MG63 (cell line): ENCODE measurements at regions not wholly inside any gene's neighbourhood (a gene's known extent, or its start where the extent isn't known, plus 50 kb on each side); places are given as distances from the start of the nearest gene placed in this dataset.
A peak's percentile ranks its signal among the peaks of the same experiment; 100 is the strongest.

ENCODE experiments used
- DNase-seq: peaks from one replicate; pipeline ENCODE4 v3.0.0-alpha.2; 2020
- H3K27me3 ChIP-seq: fragments of 250-450 bp; sonication (Bioruptor Pico); 2 replicates; pipeline ENCODE4 v1.5.1; 2020; ENCODE audit warnings: mild to moderate bottlenecking, moderate library complexity
- H3K36me3 ChIP-seq: fragments of 250-450 bp; sonication (Bioruptor Pico); 2 replicates; pipeline ENCODE4 v1.5.1; 2020; ENCODE audit warnings: mild to moderate bottlenecking, moderate library complexity
- H3K4me3 ChIP-seq: fragments of 250-450 bp; sonication (Bioruptor Pico); 2 replicates; pipeline ENCODE4 v1.5.1; 2020; ENCODE audit warnings: mild to moderate bottlenecking, moderate library complexity
- H3K9me3 ChIP-seq: fragments of 250-450 bp; sonication (Bioruptor Pico); 2 replicates; pipeline ENCODE4 v1.5.1; 2020; ENCODE audit warnings: mild to moderate bottlenecking, moderate library complexity

DNA sequence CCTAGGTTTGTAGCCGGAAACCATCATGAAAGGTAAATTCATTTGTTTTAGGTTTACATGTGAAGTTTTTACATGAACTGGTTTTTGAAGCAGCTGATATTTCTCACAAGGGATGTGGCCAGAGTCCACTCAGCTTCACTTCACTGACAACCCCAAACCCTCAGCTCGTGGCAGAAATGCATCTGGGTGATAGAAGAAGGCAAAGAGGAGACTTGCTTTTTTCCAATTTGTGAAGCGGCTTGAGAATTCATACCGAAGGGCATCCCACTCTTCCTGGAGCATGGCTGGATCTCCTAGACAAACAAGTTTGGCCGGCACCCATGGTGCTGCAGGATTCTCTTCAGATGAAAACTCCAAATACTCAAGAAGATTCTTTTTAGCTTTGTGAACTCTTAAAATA lies 392.8 kb upstream of the CNR1 start:
- no peaks in the 10 kb centered on the region for H3K27me3 ChIP-seq
- no peak for DNase-seq

DNA sequence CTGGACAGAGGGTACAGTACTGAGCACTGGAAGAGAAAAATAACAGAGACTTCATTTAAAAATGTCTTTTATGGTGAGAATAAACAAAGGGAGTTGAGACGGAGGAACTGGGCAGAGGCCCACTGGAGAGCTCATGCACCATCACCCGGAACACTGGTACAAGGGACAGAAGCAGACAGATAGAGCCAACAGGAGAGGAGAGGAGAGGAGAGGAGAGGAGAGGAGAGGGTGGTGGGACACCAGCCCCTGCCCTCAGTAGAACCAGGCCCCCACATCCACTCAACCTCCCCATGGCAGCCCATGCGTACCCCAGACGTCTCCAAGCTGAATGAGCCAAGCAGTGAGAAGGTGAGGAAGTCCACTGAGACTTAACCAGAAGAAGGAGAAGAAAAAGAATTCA lies 390.5 kb upstream of the CNR1 start:
- Histone ChIP-seq H3K27me3 (no peaks in the 10 kb centered on the region), H3K36me3 (no peaks in the 10 kb centered on the region), H3K4me3 (no peak overlapping the region), H3K9me3 (no peaks in the 10 kb centered on the region)
- DNase-seq, result no peak

More for the DNA sequence above, 392.8 kb upstream of the CNR1 start:
- no peak overlapping the region for H3K4me3 ChIP-seq
- H3K36me3 ChIP-seq, result no peaks in the 10 kb centered on the region
- H3K9me3 ChIP-seq, result no peaks in the 10 kb centered on the region

DNA sequence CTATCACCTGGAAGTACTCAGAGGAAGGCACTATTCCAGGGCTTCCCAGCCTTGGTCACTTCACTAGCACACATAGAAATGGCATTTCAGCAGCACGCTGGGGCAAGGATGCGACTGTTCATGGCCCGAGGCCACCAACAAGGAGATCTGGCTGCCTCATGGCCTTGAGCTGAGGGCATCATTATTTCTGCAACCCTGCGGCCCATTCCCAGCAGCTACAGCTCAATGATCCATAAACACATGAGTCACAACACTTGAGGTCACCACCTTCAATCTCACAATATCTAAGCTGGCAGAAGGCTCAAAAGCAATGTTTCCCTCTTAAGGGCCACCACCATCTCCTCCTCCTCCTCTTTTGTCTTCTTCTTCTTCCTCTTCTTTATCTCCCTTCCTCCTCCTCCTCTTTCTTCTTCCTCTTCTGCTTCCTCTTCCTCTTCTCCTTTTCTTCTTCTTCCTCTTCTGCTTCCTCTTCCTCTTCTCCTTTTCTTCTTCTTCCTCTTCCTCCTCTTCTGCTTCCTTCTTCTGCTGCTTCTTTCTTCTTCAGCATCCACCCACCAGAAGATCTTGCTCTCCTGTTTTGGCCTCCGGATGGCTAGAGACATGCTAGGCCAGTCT lies 382.9 kb upstream of the CNR1 start:
- Histone ChIP-seq H3K27me3 (no peaks in the 10 kb centered on the region), H3K9me3 (no peaks in the 10 kb centered on the region), H3K36me3 (no peaks in the 10 kb centered on the region), H3K4me3 (no peak overlapping the region)
- peak; percentile 25 for DNase-seq

DNA sequence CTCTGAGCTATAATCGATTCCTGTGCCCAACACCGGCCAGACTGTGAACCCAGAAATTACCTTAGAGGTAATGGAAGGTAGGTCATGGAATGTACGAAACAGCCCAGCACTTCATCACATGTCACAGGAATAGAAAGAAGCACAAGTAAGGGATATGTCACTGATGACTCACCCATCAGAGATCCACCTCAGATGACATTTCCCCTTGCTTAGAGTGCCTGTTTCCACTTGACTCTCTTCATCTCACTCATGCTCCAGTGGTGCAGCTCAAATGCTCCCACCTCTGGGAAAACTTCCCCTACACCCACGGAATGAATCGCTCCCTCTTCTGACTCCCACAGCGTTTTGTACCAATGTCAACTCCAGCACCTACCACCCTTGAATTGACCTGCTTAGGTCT lies 381.6 kb upstream of the CNR1 start:
- DNase-seq, result no peak
- Histone ChIP-seq H3K27me3 (no peaks in the 10 kb centered on the region), H3K9me3 (no peaks in the 10 kb centered on the region), H3K36me3 (no peaks in the 10 kb centered on the region), H3K4me3 (no peak overlapping the region)

DNA sequence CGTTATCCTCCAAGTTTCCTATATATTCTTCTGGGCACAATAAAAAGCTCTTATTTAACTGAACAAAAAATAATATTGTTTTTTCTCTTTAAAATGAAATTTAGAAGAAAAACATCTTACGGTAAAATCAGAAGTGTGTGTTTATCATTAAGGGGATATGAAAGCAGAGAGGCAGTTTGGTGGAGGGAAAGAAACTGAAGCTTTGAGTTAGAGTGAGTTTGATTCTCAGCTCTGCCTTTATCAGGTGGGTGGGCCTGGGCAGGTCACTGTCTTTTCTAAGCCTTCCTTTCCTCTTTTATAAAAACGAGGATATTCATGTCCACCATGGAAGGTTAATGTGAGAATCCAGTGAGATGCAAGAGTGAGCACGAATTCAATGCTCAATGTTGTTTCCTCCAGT lies 379.8 kb upstream of the CNR1 start:
- no peak overlapping the region for H3K4me3 ChIP-seq
- H3K9me3 ChIP-seq, result no peaks in the 10 kb centered on the region
- H3K27me3 ChIP-seq, result no peaks in the 10 kb centered on the region
- H3K36me3 ChIP-seq, result no peaks in the 10 kb centered on the region
- no peak for DNase-seq

DNA sequence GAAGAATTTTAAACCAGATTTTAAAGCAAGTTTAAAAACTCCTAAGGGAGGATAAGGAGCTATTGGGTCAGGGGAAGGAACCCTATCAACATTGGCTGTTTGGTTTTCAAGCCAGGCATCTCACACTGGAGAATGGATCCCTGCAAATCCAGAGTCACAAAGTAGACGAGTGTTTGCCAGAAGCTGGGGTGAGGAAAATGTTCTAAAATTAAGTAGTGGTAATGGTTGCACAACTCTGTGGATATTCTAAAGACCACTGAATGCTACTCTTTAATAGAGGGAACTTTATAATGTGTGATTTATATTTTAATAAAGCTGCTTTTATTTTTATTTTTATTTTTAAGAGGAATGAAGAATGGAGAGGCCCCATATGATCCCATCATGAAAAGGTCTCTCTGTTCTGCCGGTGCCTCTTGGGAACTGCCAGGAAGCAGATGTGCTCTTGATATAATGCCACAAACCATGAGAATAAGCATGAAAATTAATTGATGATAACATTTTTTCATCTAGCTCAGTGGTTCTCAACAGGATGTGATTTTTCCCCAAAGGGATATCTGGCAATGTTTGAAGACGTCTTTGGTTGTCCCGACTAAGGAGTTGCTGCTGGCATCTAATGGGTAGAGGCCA lies 379.0 kb upstream of the CNR1 start:
- DNase-seq, result no peak
- Histone ChIP-seq H3K9me3 (no peaks in the 10 kb centered on the region), H3K27me3 (no peaks in the 10 kb centered on the region), H3K4me3 (no peak overlapping the region), H3K36me3 (no peaks in the 10 kb centered on the region)

DNA sequence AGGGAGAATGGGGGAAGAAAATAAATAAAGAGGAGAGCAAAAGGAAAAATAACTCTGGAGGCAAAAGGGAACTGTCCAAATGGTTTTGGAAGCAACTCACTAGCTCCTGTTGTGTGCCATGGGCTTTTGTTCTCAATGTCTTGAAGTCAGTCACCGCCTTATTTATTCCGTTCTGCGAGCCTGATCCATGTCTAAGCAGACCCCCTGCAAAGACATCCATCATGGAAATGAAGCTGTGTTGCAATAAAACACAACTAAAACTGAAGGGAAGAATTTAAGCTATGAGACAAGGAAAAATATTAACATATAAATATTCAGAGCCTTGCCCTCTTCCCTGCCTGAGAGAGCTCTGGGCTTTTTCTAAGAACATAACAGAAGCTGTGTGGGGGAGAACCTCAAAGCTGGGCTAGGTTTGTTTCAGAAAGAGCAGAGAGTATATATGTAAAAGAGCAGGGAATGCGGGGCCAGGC lies 373.2 kb upstream of the CNR1 start:
- Histone ChIP-seq H3K9me3 (no peaks in the 10 kb centered on the region), H3K36me3 (no peaks in the 10 kb centered on the region), H3K27me3 (no peaks in the 10 kb centered on the region), H3K4me3 (no peak overlapping the region)
- no peak for DNase-seq

DNA sequence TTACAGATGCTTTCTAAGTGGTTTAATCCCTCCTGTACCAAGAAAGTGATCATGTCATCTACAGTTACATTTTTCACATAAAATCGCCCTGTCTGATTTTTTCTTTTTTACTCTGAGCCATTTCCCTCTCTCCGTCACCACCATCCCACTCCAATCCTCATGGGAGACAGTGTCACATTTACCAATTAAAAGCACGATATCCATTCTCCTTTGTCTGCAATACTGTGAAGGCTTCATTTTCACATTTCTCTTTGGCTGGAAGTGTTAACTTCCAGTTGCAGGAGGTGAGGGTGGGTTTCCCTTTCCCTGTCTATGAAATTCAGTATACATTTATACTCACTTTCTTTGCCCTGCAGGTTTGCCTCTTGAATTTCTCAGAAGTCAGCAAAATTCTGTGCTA lies 372.7 kb upstream of the CNR1 start:
- Histone ChIP-seq H3K27me3 (no peaks in the 10 kb centered on the region), H3K9me3 (no peaks in the 10 kb centered on the region), H3K4me3 (no peak overlapping the region), H3K36me3 (no peaks in the 10 kb centered on the region)
- DNase-seq, result no peak

DNA sequence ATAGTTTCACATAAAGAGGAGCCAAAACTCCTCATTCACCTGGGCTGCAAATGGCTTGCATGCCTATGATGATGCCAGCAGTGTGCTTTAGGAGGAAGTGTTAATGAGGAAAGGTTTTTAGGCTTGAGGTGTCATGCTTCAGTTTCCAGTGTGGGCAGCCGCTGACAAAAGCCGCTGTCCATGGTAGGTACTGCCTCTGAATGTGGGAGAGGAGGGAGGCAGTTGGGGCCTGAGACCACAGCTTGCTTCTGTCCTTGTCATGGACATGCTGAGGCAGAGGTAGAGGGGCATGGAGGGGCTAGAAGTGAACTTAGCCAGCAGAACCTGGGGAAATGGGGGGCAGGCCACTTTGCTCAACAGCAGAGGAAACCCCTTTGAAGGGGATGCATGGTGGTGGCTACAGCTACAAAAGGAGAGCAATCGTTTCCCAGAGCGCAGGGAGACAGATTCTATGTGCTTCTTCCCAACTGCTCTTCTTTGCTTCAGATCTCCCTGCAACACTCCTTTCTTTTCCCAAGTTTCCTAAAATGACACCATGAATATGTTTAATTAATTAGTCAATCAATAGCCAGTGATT lies 372.1 kb upstream of the CNR1 start:
- Histone ChIP-seq H3K9me3 (no peaks in the 10 kb centered on the region), H3K27me3 (no peaks in the 10 kb centered on the region), H3K36me3 (no peaks in the 10 kb centered on the region), H3K4me3 (no peak overlapping the region)
- DNase-seq, result no peak

DNA sequence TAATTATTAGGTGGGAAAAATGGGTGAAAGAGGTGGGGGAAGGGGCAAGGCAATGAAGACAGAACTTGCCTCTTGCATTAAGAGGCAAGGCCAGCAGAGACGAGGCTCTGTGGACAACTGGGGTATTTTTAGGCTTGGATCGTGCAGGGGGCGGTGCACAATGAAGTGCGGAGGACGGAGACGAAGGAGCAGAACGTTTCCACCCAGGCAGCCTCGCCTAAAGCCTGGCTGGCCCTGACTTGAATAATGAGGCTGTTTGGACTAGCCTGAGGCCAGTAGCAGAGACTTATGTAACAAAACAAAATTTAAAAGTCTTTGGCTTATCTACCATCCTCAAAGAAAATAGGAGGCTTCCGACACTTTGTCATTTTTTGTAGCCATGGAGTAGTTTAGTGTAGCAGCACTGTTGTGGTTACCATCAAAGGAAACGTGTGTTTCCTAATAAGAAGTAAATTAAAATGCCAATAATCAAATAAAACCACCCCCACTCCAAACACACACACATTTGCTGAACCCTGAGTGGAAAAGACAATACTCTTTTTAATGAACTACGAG lies 370.0 kb upstream of the CNR1 start:
- no peaks in the 10 kb centered on the region for H3K36me3 ChIP-seq

DNA sequence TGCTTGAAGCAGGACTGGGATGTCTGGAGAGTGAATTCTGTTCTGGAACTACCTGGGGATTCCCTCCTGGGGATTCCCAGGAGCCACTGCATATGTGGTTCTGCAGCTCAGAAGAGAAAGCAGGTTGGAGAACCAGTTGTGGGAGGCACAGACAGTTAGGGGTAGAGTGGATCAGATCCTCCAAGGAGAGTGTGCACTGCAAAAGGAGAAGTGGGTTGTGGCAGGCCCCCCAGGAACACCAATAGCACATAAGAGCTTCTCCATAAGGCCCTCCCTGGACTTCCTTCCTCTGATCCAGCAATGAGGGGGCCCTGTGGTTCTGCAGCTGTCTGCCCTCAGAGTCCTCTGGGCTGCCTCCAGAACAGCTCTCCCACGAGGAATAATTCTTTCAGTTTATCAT lies 369.2 kb upstream of the CNR1 start:
- Histone ChIP-seq H3K27me3 (no peaks in the 10 kb centered on the region), H3K4me3 (no peak overlapping the region), H3K36me3 (no peaks in the 10 kb centered on the region), H3K9me3 (no peaks in the 10 kb centered on the region)
- DNase-seq, result no peak

More for the DNA sequence above, 370.0 kb upstream of the CNR1 start:
- Histone ChIP-seq H3K9me3 (no peaks in the 10 kb centered on the region), H3K27me3 (no peaks in the 10 kb centered on the region), H3K4me3 (no peak overlapping the region)
- no peak for DNase-seq

DNA sequence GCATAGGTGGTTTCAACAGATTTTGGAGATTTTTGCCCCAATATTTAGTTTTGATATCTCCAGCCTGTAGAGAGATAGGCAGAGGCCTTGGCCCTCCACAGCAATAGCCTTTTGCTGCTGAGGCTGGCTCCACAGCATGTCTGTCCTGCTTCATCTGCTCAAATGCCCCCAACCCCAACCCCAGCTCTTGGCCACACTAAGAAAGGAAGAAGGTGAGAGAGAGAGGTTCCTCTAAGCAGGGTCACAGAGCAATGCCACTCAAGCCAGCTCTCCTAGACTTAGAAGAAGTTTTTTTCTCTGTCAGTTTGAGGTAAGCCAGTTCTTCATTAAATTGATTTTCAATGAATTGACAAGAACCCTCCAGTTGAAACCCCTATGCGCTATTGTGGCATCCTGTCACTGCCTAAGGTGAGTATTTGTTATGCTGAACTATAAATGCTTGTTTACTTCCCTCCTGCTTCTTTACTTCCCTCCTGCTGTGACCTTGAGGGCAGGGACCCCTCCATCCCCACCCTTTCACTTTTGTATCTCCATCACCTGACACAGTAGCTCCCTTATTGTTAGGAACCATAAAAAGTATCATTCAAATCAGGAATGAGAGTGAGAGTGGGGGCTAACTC lies 366.2 kb upstream of the CNR1 start:
- no peaks in the 10 kb centered on the region for H3K27me3 ChIP-seq
- DNase-seq, result no peak
- no peaks in the 10 kb centered on the region for H3K36me3 ChIP-seq
- H3K4me3 ChIP-seq, result no peak overlapping the region
- H3K9me3 ChIP-seq, result no peaks in the 10 kb centered on the region

DNA sequence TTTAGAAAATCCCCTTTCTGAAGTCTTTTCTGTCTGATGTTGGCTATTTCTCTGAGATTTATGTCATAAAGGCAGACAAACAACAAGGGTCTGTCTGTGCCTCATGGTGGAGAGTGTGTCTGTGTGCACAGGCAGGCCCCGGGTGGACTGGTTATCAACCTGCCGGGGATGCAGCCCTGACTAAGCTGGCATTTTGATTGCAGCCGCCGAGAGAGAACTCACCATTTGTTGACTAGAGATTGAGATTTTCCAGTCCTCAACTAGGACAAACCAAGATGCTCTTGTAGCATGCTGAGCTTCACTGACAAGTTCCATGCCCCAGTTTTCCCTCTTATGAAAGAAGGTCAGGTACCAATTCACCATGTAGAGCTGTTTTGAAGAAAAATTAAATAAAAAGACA lies 363.6 kb upstream of the CNR1 start:
- H3K9me3 ChIP-seq, result no peaks in the 10 kb centered on the region
- DNase-seq, result no peak
- no peaks in the 10 kb centered on the region for H3K27me3 ChIP-seq
- H3K4me3 ChIP-seq, result no peak overlapping the region
- H3K36me3 ChIP-seq, result no peaks in the 10 kb centered on the region

DNA sequence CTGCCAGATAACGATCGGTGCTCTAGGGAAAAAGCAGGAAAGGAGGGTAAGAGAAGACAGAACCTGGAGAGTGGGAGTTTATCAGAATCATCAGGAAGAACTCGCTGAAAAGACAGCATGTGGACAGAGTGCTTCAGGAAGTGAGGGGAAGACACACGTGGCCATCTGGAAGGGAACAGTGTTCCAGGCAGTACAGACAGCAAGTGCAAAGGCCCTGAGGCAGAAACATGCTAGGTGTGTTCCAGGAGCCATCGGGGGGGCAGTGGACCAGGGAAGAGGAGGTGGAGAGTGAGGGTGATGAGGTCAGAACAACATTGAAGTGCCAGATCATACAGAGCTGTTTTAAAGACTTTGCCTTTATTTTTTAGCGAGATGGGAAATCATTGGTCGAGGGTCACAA lies 354.3 kb upstream of the CNR1 start:
- H3K9me3 ChIP-seq, result no peaks in the 10 kb centered on the region
- no peaks in the 10 kb centered on the region for H3K27me3 ChIP-seq
- no peaks in the 10 kb centered on the region for H3K36me3 ChIP-seq
- DNase-seq, result no peak
- no peak overlapping the region for H3K4me3 ChIP-seq

DNA sequence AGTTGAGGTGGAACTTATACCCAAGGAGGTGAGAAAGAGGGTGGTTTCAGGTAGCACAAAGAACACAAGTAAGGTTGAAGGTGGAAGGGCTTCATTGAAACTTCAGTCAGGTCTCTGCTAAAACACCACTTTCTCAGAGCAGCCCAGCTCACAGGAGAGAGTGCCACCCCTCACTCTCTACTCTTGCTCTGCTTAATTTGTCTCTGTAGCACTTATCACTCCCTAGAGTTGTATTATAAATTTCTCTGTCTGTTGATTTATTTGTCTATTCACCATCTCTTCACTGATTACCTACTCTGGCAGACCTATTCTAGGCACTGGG lies 353.8 kb upstream of the CNR1 start:
- no peaks in the 10 kb centered on the region for H3K27me3 ChIP-seq
- H3K4me3 ChIP-seq, result no peak overlapping the region
- no peaks in the 10 kb centered on the region for H3K9me3 ChIP-seq
- DNase-seq, result no peak
- H3K36me3 ChIP-seq, result no peaks in the 10 kb centered on the region

DNA sequence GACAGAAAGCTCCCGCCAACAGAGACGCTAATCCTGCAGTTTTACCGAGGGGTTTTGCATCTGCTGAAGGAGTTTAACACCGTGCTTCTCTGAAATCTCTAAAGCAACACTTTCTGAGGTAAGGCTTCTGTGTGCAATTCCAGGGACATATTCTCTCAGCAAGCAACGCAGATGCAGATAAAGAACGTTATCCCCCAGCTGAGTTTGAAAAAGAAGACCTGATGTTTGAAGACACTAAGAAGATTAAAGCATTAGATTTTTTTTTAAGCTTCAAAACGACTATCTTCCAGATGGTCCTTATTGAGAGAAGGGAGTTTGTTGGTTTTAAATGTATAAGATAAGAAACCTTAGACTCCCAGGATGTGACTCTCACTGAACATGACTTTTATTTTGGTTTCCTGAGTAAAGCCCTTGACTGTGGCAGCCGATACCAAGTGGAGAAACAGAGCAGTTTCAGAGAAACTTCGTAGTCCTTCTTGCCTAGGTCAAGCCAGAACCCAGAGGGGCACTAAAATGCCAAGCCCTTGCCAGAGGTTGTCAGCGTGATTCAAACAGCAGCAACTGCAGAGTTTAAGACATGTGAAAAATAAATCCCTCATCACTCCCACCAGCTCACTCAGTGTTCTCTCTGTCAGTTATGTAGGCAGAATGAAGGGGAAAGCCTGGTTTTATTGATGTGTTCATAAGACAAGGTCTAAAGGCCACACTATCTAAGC lies 353.3 kb upstream of the CNR1 start:
- Histone ChIP-seq H3K9me3 (no peaks in the 10 kb centered on the region), H3K27me3 (no peaks in the 10 kb centered on the region), H3K36me3 (no peaks in the 10 kb centered on the region), H3K4me3 (no peak overlapping the region)
- DNase-seq, result no peak

DNA sequence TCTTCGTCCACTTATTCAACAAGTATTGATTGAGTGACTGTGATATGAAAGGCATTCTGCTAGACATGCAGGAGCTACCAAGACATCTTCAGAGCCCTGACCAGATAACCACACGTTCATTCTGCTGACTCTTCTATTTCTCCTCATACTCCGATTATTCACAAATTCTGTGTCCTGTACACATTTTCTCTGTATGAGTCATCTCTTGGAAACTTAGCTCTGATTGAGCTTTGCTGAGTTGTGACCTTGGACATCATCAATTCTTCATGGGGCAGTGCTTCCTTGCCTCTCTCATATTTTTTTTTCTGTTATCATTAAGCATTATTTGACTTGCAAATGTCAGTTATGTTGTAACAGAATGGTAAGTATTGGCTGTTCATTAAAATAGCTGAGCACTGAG lies 351.6 kb upstream of the CNR1 start:
- no peak for DNase-seq
- Histone ChIP-seq H3K9me3 (no peaks in the 10 kb centered on the region), H3K36me3 (no peaks in the 10 kb centered on the region), H3K27me3 (no peaks in the 10 kb centered on the region), H3K4me3 (no peak overlapping the region)
